GM23338 (cell line): ENCODE measurements at regions not wholly inside any gene's neighbourhood (a gene's known extent, or its start where the extent isn't known, plus 50 kb on each side); places are given as distances from the start of the nearest gene placed in this dataset.

Source experiments
- ATAC-seq: fragments of 200-7000 bp; cut with Tn5 transposase; 3 replicates; pipeline ENCODE4 v1.9.1; 2020
- DNase-seq: peaks from one replicate; pipeline ENCODE4 v3.0.0-alpha.2; 2015; ENCODE audit warnings: low spot score
- H2AFZ ChIP-seq: fragments of 200-600 bp; sonication (generic); 2 replicates; pipeline ENCODE4 v1.8.0; 2016; ENCODE audit warnings: antibody characterized with exemption, mild to moderate bottlenecking, moderate library complexity
- H3F3A ChIP-seq: fragments of 200-600 bp; sonication (generic); replicated peaks from 2 replicates; pipeline ENCODE4 v1.8.0; 2017; ENCODE audit warnings: antibody characterized with exemption, mixed run types, low read depth
- H3K27ac ChIP-seq: fragments of 200-600 bp; sonication (generic); 2 replicates; pipeline ENCODE4 v1.6.1; 2016; ENCODE audit warnings: low read depth
- H3K27me3 ChIP-seq: fragments of 200-600 bp; sonication (generic); 2 replicates; pipeline ENCODE4 v1.8.0; 2016; ENCODE audit warnings: mild to moderate bottlenecking, mixed run types, moderate library complexity; ENCODE audit not compliant: insufficient read depth
- H3K36me3 ChIP-seq: fragments of 200-600 bp; sonication (generic); 2 replicates; pipeline ENCODE4 v1.8.0; 2016; ENCODE audit warnings: mild to moderate bottlenecking; ENCODE audit not compliant: insufficient read depth
- H3K4me1 ChIP-seq: fragments of 200-600 bp; sonication (generic); 2 replicates; pipeline ENCODE4 v1.8.0; 2016; ENCODE audit warnings: mild to moderate bottlenecking, moderate library complexity; ENCODE audit not compliant: insufficient read depth
- H3K4me2 ChIP-seq: fragments of 200-600 bp; sonication (generic); 2 replicates; pipeline ENCODE4 v1.7.1; 2017; ENCODE audit warnings: mixed run types
- H3K4me3 ChIP-seq: fragments of 200-600 bp; sonication (generic); 2 replicates; pipeline ENCODE4 v1.6.1; 2016; ENCODE audit warnings: mixed run types
- H3K79me2 ChIP-seq: fragments of 200-600 bp; sonication (generic); replicated peaks from 2 replicates; pipeline ENCODE4 v1.8.0; 2017; ENCODE audit warnings: mild to moderate bottlenecking; ENCODE audit not compliant: insufficient read depth
- H3K9me2 ChIP-seq: fragments of 200-600 bp; sonication (generic); 2 replicates; pipeline ENCODE4 v1.8.0; 2017; ENCODE audit not compliant: insufficient read depth
- H4K20me1 ChIP-seq: fragments of 200-600 bp; sonication (generic); replicated peaks from 2 replicates; pipeline ENCODE4 v1.8.0; 2017; ENCODE audit warnings: mild to moderate bottlenecking; ENCODE audit not compliant: insufficient read depth
- H3K27ac Mint-ChIP-seq: 2 replicates; pipeline ENCODE4 v1.8.0; 2020; ENCODE audit warnings: inconsistent platforms, mild to moderate bottlenecking, moderate library complexity, mixed read lengths
- H3K27me3 Mint-ChIP-seq: 3 replicates; pipeline ENCODE4 v1.8.0; 2022; ENCODE audit warnings: low read depth, mild to moderate bottlenecking, moderate library complexity, mixed read lengths, inconsistent platforms; ENCODE audit not compliant: insufficient read depth, poor library complexity
- H3K36me3 Mint-ChIP-seq: 3 replicates; pipeline ENCODE4 v1.8.0; 2021; ENCODE audit warnings: low read depth, mild to moderate bottlenecking, inconsistent platforms, moderate library complexity, mixed read lengths
- H3K4me1 Mint-ChIP-seq: 3 replicates; pipeline ENCODE4 v1.8.0; 2020; ENCODE audit warnings: mild to moderate bottlenecking, inconsistent platforms, mixed read lengths
- H3K4me3 Mint-ChIP-seq: 3 replicates; pipeline ENCODE4 v1.8.0; 2021; ENCODE audit warnings: moderate library complexity, mild to moderate bottlenecking, inconsistent platforms, mixed read lengths
- H3K9me3 Mint-ChIP-seq: 3 replicates; pipeline ENCODE4 v1.8.0; 2020; ENCODE audit warnings: moderate library complexity, mild to moderate bottlenecking, inconsistent platforms, mixed read lengths
- CREB1 ChIP-seq: fragments of 250-450 bp; sonication (Bioruptor Pico); IDR thresholded peaks from 2 replicates; pipeline ENCODE4 v1.5.0; 2020; ENCODE audit warnings: low read depth, mild to moderate bottlenecking, moderate library complexity
- CTCF ChIP-seq, 2 experiments: fragments of 200-600 bp in 1 of 2; sonication (generic) in 1 of 2; conservative IDR thresholded peaks; 2 replicates each; pipeline versions ENCODE4 v1.5.1 to v1.6.1; 2016 to 2017; ENCODE audit warnings: antibody characterized with exemption in 2 of 2, low read depth in 2 of 2, mild to moderate bottlenecking in 2 of 2, moderate library complexity in 1 of 2
- EZH2 ChIP-seq: fragments of 200-600 bp; sonication (generic); IDR thresholded peaks from one replicate; pipeline ENCODE4 v1.8.0; 2017; ENCODE audit warnings: antibody characterized with exemption, mild to moderate bottlenecking, low read depth; ENCODE audit not compliant: unreplicated experiment
- NANOG ChIP-seq: IDR thresholded peaks from 2 replicates; pipeline ENCODE4 v1.6.1; 2016; ENCODE audit warnings: antibody characterized with exemption, borderline replicate concordance
- POLR2AphosphoS5 ChIP-seq: IDR thresholded peaks from 2 replicates; pipeline ENCODE4 v1.6.1; 2016; ENCODE audit warnings: antibody characterized with exemption, low read depth
- ZNF114 ChIP-seq: fragments of 250-450 bp; sonication (Bioruptor Pico); IDR thresholded peaks from 2 replicates; pipeline ENCODE4 v1.5.0; 2020; ENCODE audit warnings: mild to moderate bottlenecking, moderate library complexity
- TF ChIP-seq, protein P1 (sequence below): IDR thresholded peaks from 2 replicates; pipeline ENCODE4 v1.6.1; 2016; ENCODE audit warnings: antibody characterized with exemption

DNA sequence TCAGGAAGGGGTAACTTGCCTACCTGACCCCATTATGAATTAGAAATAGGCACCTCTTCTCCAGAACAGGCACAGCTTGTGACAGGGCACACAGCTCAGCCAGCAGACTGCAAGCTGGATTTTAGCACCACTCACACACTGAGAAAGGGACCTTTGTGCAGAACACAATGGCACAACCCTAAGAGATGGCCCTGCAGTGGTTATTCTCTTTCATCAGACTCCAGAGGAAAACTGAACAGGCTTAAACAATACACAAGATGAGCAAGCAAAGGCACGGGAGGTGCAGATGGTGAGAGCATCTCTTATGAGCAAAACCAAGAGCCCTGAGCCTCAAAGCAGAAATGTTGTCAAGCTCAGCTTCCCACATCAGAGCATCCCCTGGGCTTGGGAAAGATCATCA, 93.8 kb upstream of the LRRC55 start (continued):
- no peak for TF ChIP-seq CTCF (conservative IDR thresholded peaks at IDR 0.05; ENCODE audit: low read depth in 2 of 2)

DNA sequence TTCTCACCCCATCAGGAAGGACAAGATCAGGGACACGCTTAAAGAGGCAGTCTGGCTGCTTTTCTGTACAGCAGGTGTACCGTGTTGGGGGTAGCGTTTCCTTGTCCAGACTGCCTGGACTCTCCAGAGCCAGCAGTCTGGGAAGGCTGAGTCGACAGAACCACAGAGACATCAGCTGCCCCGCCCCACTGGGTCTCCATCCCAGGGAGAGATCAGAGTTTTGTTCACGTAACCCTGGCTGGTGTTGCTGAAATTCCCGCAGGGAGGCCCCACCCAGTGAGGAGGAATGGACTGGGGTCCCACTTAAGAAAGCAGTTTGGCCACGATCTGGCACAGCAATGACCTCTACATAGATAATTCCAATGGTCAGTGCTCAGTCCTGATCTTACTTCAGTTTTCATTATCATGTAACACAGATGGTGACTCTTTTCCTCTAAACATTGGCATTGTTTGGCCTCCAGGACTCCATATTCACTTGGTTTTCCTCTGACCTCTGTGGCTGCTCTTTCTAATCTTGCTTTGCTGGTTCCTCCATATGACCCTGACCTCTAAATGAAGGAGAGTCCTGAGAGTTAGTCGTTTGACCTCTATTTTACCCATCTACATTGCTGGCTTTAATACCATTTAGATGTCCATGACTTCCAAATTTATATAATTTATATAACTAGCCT, 89.6 kb upstream of the LRRC55 start:
- Histone ChIP-seq H3F3A (no peaks in the 10 kb centered on the region), H3K4me1 (no peaks in the 10 kb centered on the region), H3K4me2 (no peak overlapping the region), H2AFZ (no peak overlapping the region), H4K20me1 (no peaks in the 10 kb centered on the region), H3K4me3 (no peak overlapping the region), H3K36me3 (no peaks in the 10 kb centered on the region), H3K9me2 (peaks cover 10% of the 10 kb centered on the region; the same call in 1 of the 2 replicates), H3K79me2 (no peaks in the 10 kb centered on the region), H3K27ac (no peak overlapping the region), H3K27me3 (no peaks in the 10 kb centered on the region)
- no peaks in the 10 kb centered on the region for H3K9me3 Mint-ChIP-seq
- ATAC-seq (no peak), DNase-seq (no peak)
- no peak for TF ChIP-seq POLR2AphosphoS5
- no peaks in the 10 kb centered on the region for H3K4me1 Mint-ChIP-seq
- H3K27ac Mint-ChIP-seq, result no peak overlapping the region
- no peaks in the 10 kb centered on the region for H3K27me3 Mint-ChIP-seq
- no peak overlapping the region for H3K4me3 Mint-ChIP-seq
- H3K36me3 Mint-ChIP-seq, result no peaks in the 10 kb centered on the region

- Histone ChIP-seq H3F3A (no peaks in the 10 kb centered on the region), H3K27me3 (no peaks in the 10 kb centered on the region), H3K9me2 (peaks cover 15% of the 10 kb centered on the region; the same call in 1 of the 2 replicates), H3K4me3 (no peak overlapping the region), H3K4me2 (no peak overlapping the region), H3K79me2 (no peaks in the 10 kb centered on the region), H4K20me1 (no peaks in the 10 kb centered on the region), H2AFZ (no peak overlapping the region), H3K4me1 (no peaks in the 10 kb centered on the region), H3K36me3 (no peaks in the 10 kb centered on the region), H3K27ac (no peak overlapping the region)
- Mint-ChIP-seq H3K36me3 (no peaks in the 10 kb centered on the region), H3K9me3 (no peaks in the 10 kb centered on the region), H3K27me3 (no peaks in the 10 kb centered on the region), H3K4me1 (no peaks in the 10 kb centered on the region), H3K27ac (no peak overlapping the region), H3K4me3 (no peak overlapping the region)
- DNase-seq (no peak), ATAC-seq (no peak)
- TF ChIP-seq CTCF (conservative IDR thresholded peaks at IDR 0.05; ENCODE audit: low read depth in 2 of 2) (no peak), CREB1 (CRISPR knock-in tag) (no peak), EZH2 (no peak), ZNF114 (CRISPR knock-in tag) (no peak), NANOG (no peak)
- TF ChIP-seq, protein P1, sequence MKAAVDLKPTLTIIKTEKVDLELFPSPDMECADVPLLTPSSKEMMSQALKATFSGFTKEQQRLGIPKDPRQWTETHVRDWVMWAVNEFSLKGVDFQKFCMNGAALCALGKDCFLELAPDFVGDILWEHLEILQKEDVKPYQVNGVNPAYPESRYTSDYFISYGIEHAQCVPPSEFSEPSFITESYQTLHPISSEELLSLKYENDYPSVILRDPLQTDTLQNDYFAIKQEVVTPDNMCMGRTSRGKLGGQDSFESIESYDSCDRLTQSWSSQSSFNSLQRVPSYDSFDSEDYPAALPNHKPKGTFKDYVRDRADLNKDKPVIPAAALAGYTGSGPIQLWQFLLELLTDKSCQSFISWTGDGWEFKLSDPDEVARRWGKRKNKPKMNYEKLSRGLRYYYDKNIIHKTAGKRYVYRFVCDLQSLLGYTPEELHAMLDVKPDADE, result no peak
These were observed 87.4 kb upstream of the LRRC55 start for GRCh38 chr11:57094181-57094935.
